Fibroblast of lung (primary cell): ENCODE measurements at regions not wholly inside any gene's neighbourhood (a gene's known extent, or its start where the extent isn't known, plus 50 kb on each side); places are given as distances from the start of the nearest gene placed in this dataset.

Experiments
- DNase-seq, 2 donors: peaks; one replicate each; pipeline versions ENCODE4 v3.0.0 to v3.0.0-alpha.2; 2010; ENCODE audit warnings: low read depth in 2 of 2
- H2AFZ ChIP-seq: 2 replicates; pipeline ENCODE4 v1.5.1; 2012; ENCODE audit warnings: low read length, control low read depth, inconsistent platforms
- H3K27ac ChIP-seq: 2 replicates; pipeline ENCODE4 v1.5.1; 2011; ENCODE audit warnings: low read length, control low read depth; ENCODE audit not compliant: insufficient read depth
- H3K27me3 ChIP-seq: 2 replicates; pipeline ENCODE4 v1.5.1; 2011; ENCODE audit warnings: mild to moderate bottlenecking, low read length; ENCODE audit not compliant: control insufficient read depth, insufficient read depth
- H3K36me3 ChIP-seq: 2 replicates; pipeline ENCODE4 v1.5.1; 2011; ENCODE audit warnings: low read length; ENCODE audit not compliant: control insufficient read depth, insufficient read depth
- H3K4me1 ChIP-seq: 2 replicates; pipeline ENCODE4 v1.5.1; 2011; ENCODE audit warnings: low read length; ENCODE audit not compliant: control insufficient read depth, insufficient read depth; ENCODE audit errors: extremely low read depth
- H3K4me2 ChIP-seq: 2 replicates; pipeline ENCODE4 v1.5.1; 2011; ENCODE audit warnings: low read length, control low read depth; ENCODE audit not compliant: insufficient read depth; ENCODE audit errors: extremely low read depth
- H3K4me3 ChIP-seq, 4 experiments: fragments of 200-600 bp in 1 of 4; sonication (generic) in 1 of 4; replicated peaks in 1 of 4; 2 replicates each; pipeline ENCODE4 v1.5.1; 2011 to 2016; ENCODE audit warnings: low read length in 4 of 4, low read depth in 3 of 4, mild to moderate bottlenecking in 3 of 4, control low read depth in 2 of 4, inconsistent platforms in 1 of 4, mixed read lengths in 1 of 4; ENCODE audit not compliant: insufficient read depth in 1 of 4; ENCODE audit errors: control extremely low read depth in 1 of 4
- H3K79me2 ChIP-seq: 2 replicates; pipeline ENCODE4 v1.5.1; 2012; ENCODE audit warnings: mild to moderate bottlenecking, low read length, inconsistent platforms; ENCODE audit not compliant: control insufficient read depth, insufficient read depth
- H3K9ac ChIP-seq: 2 replicates; pipeline ENCODE4 v1.5.1; 2011; ENCODE audit warnings: mild to moderate bottlenecking, low read length, control low read depth; ENCODE audit not compliant: insufficient read depth
- H3K9me3 ChIP-seq: 2 replicates; pipeline ENCODE4 v1.5.1; 2012; ENCODE audit warnings: low read depth, low read length; ENCODE audit not compliant: control insufficient read depth, insufficient read depth
- H4K20me1 ChIP-seq: 2 replicates; pipeline ENCODE4 v1.5.1; 2011; ENCODE audit warnings: low read length; ENCODE audit not compliant: control insufficient read depth, insufficient read depth; ENCODE audit errors: extremely low read depth
- EZH2 ChIP-seq: IDR thresholded peaks from 2 replicates; pipeline ENCODE4 v1.5.1; 2012; ENCODE audit warnings: low read length, control low read depth, mild to moderate bottlenecking; ENCODE audit errors: missing control alignments
- TF ChIP-seq, protein P1 (sequence below), 2 donors: IDR thresholded peaks in 1 of 2; conservative IDR thresholded peaks in 1 of 2; 1 replicate in 1 of 2; 2 replicates in 1 of 2; pipeline ENCODE4 v1.5.1; 2011 to 2012; ENCODE audit warnings: low read length in 2 of 2, control low read depth in 1 of 2, inconsistent platforms in 1 of 2, low read depth in 1 of 2, mild to moderate bottlenecking in 1 of 2

DNA sequence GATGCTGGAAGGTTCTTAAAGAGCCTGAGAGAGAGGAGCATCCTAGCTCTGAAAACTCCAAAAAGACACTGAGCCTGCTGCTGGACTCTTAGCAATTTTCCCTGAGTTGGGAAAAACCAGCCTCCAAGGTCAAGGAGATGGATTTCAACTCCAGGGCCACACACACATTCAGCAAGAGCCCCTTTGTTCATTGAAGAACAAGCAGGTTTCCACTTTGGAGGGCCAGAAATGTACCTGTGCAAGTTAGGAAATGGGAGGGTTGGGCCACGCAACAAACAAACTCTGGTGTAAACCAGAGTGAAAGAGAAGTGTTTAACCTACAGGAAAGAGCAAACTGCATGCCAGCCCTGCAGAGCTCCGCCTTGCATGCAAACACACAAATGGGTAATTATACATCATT is 264.8 kb upstream of the RPL38 start:
- no peak overlapping the region for H3K27ac ChIP-seq
- no peak overlapping the region for H2AFZ ChIP-seq
- H4K20me1 ChIP-seq, result no peaks in the 10 kb centered on the region
- no peaks in the 10 kb centered on the region for H3K27me3 ChIP-seq
- H3K4me1 ChIP-seq, result no peaks in the 10 kb centered on the region
- no peaks in the 10 kb centered on the region for H3K79me2 ChIP-seq
- no peak overlapping the region for H3K9ac ChIP-seq
- no peaks in the 10 kb centered on the region for H3K9me3 ChIP-seq
- no peak overlapping the region for H3K4me2 ChIP-seq
- H3K4me3 ChIP-seq, result no peak overlapping the region
- DNase-seq, result no peak
- no peaks in the 10 kb centered on the region for H3K36me3 ChIP-seq
- TF ChIP-seq EZH2, result no peak
- TF ChIP-seq, protein P1, sequence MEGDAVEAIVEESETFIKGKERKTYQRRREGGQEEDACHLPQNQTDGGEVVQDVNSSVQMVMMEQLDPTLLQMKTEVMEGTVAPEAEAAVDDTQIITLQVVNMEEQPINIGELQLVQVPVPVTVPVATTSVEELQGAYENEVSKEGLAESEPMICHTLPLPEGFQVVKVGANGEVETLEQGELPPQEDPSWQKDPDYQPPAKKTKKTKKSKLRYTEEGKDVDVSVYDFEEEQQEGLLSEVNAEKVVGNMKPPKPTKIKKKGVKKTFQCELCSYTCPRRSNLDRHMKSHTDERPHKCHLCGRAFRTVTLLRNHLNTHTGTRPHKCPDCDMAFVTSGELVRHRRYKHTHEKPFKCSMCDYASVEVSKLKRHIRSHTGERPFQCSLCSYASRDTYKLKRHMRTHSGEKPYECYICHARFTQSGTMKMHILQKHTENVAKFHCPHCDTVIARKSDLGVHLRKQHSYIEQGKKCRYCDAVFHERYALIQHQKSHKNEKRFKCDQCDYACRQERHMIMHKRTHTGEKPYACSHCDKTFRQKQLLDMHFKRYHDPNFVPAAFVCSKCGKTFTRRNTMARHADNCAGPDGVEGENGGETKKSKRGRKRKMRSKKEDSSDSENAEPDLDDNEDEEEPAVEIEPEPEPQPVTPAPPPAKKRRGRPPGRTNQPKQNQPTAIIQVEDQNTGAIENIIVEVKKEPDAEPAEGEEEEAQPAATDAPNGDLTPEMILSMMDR (conservative IDR thresholded peaks at IDR 0.05 in 1 of 2, IDR thresholded peaks at IDR 0.05 in 1 of 2; ENCODE audit: low read depth in 1 of 2, low read length in 2 of 2), result no peak

DNA sequence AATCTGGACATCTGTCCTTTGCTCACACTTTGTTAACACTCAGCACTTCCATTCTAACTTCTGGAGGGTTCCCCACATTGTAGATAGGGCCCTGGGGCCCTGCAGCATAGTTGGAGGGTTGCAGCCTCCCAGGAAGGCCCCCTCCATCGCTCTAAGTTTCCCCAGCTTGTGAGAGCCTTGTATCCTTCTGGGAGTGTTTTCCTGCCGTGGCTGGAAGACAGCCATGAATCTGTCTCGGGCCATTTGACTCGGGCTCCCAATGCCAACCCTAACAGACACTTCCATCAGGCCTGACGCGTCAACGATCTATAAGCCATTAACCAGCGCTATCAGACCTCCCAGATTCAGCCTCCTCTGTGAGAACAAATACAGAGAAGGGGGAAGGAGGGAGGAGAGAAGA is 263.7 kb upstream of the RPL38 start:
- no peak overlapping the region for H3K27ac ChIP-seq
- no peaks in the 10 kb centered on the region for H3K79me2 ChIP-seq
- H3K4me1 ChIP-seq, result no peaks in the 10 kb centered on the region
- no peak overlapping the region for H3K4me3 ChIP-seq
- DNase-seq, result no peak
- H3K9ac ChIP-seq, result no peak overlapping the region
- no peaks in the 10 kb centered on the region for H3K9me3 ChIP-seq
- H4K20me1 ChIP-seq, result no peaks in the 10 kb centered on the region
- H2AFZ ChIP-seq, result no peak overlapping the region
- H3K27me3 ChIP-seq, result no peaks in the 10 kb centered on the region
- TF ChIP-seq EZH2, result no peak
- TF ChIP-seq, protein P1 (conservative IDR thresholded peaks at IDR 0.05 in 1 of 2, IDR thresholded peaks at IDR 0.05 in 1 of 2; ENCODE audit: low read depth in 1 of 2, low read length in 2 of 2), result no peak
- H3K36me3 ChIP-seq, result no peaks in the 10 kb centered on the region
- H3K4me2 ChIP-seq, result no peak overlapping the region

DNA sequence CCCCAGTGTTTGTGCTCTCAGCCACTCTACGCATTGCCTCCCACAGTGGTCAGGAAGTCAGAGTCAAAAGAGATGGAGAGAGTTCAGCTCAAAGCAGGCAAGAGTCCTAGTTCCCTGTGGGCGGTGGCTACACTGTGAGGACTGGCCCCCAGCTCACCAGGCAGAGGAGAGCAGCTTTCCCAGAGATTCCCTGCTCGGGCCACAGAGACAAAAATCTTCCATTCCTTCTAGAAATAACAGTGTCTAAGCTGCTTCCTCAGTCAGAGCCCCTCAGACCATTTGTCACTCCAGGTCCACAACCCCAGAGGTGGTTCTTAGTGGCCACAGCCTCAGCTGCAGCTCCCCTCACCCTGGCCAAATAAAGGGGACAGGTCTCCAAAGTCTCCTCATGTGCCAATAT is 263.0 kb upstream of the RPL38 start:
- Histone ChIP-seq H3K27me3 (no peaks in the 10 kb centered on the region), H4K20me1 (no peaks in the 10 kb centered on the region), H3K9me3 (no peaks in the 10 kb centered on the region), H3K4me1 (no peaks in the 10 kb centered on the region), H3K4me3 (no peak overlapping the region), H3K9ac (no peak overlapping the region), H3K79me2 (no peaks in the 10 kb centered on the region), H3K4me2 (no peak overlapping the region), H3K36me3 (no peaks in the 10 kb centered on the region), H3K27ac (no peak overlapping the region), H2AFZ (no peak overlapping the region)
- no peak for TF ChIP-seq EZH2
- no peak for DNase-seq
